ENCODE measurements at regions not wholly inside any gene's neighbourhood (a gene's known extent, or its start where the extent isn't known, plus 50 kb on each side); places are given as distances from the start of the nearest gene placed in this dataset.

DNA sequence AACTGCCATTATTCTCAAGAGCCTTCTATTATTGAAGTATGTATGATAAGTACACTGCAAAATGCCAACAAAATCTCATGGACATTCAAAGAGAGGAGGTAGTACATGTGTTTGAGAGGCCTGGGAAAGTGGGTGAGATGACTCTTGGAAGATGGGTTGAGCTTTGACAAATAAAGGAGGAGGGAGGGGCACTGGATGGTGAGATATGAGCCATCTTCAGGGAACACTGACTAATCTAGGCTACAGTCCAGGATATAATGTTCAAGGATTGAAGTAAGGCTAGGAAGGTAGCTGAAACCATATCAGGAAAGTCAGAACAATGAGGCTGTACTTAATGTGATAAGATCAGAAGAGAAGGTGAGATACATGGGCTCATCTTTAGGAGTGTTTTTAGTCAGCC, 559.7 kb downstream of the ZEB2 start (continued):
- TF ChIP-seq, protein P1, sequence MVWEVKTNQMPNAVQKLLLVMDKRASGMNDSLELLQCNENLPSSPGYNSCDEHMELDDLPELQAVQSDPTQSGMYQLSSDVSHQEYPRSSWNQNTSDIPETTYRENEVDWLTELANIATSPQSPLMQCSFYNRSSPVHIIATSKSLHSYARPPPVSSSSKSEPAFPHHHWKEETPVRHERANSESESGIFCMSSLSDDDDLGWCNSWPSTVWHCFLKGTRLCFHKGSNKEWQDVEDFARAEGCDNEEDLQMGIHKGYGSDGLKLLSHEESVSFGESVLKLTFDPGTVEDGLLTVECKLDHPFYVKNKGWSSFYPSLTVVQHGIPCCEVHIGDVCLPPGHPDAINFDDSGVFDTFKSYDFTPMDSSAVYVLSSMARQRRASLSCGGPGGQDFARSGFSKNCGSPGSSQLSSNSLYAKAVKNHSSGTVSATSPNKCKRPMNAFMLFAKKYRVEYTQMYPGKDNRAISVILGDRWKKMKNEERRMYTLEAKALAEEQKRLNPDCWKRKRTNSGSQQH (CRISPR knock-in tag; IDR thresholded peaks at IDR 0.05) = no peak
- TF ChIP-seq, protein P2, sequence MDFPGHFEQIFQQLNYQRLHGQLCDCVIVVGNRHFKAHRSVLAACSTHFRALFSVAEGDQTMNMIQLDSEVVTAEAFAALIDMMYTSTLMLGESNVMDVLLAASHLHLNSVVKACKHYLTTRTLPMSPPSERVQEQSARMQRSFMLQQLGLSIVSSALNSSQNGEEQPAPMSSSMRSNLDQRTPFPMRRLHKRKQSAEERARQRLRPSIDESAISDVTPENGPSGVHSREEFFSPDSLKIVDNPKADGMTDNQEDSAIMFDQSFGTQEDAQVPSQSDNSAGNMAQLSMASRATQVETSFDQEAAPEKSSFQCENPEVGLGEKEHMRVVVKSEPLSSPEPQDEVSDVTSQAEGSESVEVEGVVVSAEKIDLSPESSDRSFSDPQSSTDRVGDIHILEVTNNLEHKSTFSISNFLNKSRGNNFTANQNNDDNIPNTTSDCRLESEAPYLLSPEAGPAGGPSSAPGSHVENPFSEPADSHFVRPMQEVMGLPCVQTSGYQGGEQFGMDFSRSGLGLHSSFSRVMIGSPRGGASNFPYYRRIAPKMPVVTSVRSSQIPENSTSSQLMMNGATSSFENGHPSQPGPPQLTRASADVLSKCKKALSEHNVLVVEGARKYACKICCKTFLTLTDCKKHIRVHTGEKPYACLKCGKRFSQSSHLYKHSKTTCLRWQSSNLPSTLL (IDR thresholded peaks at IDR 0.05) = no peak
- TF ChIP-seq MEF2D (tag; conservative IDR thresholded peaks at IDR 0.05; ENCODE audit: low read depth) = no peak
- TF ChIP-seq TEAD4 (IDR thresholded peaks at IDR 0.05; ENCODE audit: low read length) = no peak
- no peak for TF ChIP-seq TEAD4 (CRISPR knock-in tag; IDR thresholded peaks at IDR 0.05; ENCODE audit: borderline replicate concordance)
- TF ChIP-seq TAF7 (tag; IDR thresholded peaks at IDR 0.05) = no peak
- no peak for TF ChIP-seq RBBP5 (IDR thresholded peaks at IDR 0.05; ENCODE audit: borderline replicate concordance, insufficient read depth, low read length, poor library complexity, severe bottlenecking)
- no peak for TF ChIP-seq ZNF583 (CRISPR knock-in tag; IDR thresholded peaks at IDR 0.05)

DNA sequence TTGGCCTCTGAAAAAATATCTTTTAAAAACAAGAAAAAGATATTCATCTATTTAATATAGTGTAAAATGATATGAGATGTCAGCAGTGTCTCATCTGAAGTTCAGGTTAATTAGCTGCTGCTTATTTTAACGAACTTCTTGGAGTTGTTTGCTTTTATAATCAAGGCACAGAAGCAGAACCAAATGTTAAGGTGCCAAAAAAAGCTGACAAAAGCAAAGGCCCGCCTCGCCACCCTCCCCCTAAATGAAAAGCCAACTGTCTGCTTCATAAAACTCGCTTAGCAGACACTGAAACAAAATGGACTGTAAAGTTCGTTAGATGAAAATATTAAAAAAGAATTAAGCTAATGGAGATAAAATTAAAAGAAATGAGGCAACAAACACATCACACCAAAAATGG, 562.6 kb downstream of the ZEB2 start:
- no peaks in the 10 kb centered on the region for H4K20me1 ChIP-seq (replicated peaks; ENCODE audit: control insufficient read depth, insufficient read depth, low read length)
- no peaks in the 10 kb centered on the region for H3K36me3 ChIP-seq (ENCODE audit: control insufficient read depth, insufficient read depth, low read length)
- no peaks in the 10 kb centered on the region for H3K4me1 ChIP-seq (replicated peaks in 1 of 2; ENCODE audit: control insufficient read depth in 2 of 2, insufficient read depth in 2 of 2, low read length in 2 of 2)
- H3K9ac ChIP-seq (ENCODE audit: insufficient read depth in 1 of 2, low read depth in 2 of 2, low read length in 2 of 2) = no peak overlapping the region
- H3K27ac ChIP-seq (ENCODE audit: extremely low read depth, low read depth, low read length) = no peak overlapping the region
- no peak overlapping the region for H3K4me2 ChIP-seq (ENCODE audit: insufficient read depth, low read length)
- POLR2A ChIA-PET = no interaction called here
- H3K27me3 ChIP-seq (ENCODE audit: control insufficient read depth in 2 of 2, insufficient read depth in 2 of 2, low read length in 2 of 2) = no peaks in the 10 kb centered on the region; a peak in 1 of 5 replicates
- no peaks in the 10 kb centered on the region for H3K79me2 ChIP-seq (ENCODE audit: control insufficient read depth, insufficient read depth, low read length)
- no peaks in the 10 kb centered on the region for H3K9me3 ChIP-seq (replicated peaks; ENCODE audit: control insufficient read depth, insufficient read depth, low read depth, low read length)
- H2AFZ ChIP-seq (ENCODE audit: low read depth, low read length) = no peak overlapping the region
- CTCF ChIA-PET (ENCODE audit: low intra/inter-chr PET ratio) = no interaction called here
- intact Hi-C loops (cut with micrococcal nuclease) = no loop called here
- no peak for DNase-seq (ENCODE audit: extremely low read depth in 1 of 4, low spot score in 3 of 4)
- no peaks in the 10 kb centered on the region for H3K9me1 ChIP-seq (ENCODE audit: control insufficient read depth, insufficient read depth, low read length)
- in situ Hi-C loops (cut with MboI) = no loop called here
- no peak overlapping the region for H3K4me3 ChIP-seq
- 49% methylated on average over 5 of the region's 5 CpGs for WGBS (ENCODE audit: insufficient coverage, low coverage, missing lambda C conversion rate)
- no peak for ATAC-seq
- no peak for FAIRE-seq
- no TSS peak for BruUV-seq (replicated peaks)
- TF ChIP-seq, protein P3, sequence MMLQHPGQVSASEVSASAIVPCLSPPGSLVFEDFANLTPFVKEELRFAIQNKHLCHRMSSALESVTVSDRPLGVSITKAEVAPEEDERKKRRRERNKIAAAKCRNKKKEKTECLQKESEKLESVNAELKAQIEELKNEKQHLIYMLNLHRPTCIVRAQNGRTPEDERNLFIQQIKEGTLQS (IDR thresholded peaks at IDR 0.05) = no peak
- TF ChIP-seq, protein P3 (CRISPR knock-in tag; conservative IDR thresholded peaks at IDR 0.05) = no peak
- TF ChIP-seq POLR2H (tag; IDR thresholded peaks at IDR 0.05; ENCODE audit: low read depth) (no peak), STAT5B (CRISPR knock-in tag; IDR thresholded peaks at IDR 0.05) (no peak), PML (IDR thresholded peaks at IDR 0.05; ENCODE audit: low read length) (no peak), ZNF224 (CRISPR knock-in tag; IDR thresholded peaks at IDR 0.05) (no peak), BMI1 (IDR thresholded peaks at IDR 0.05; ENCODE audit: low read length) (no peak), EZH2 (IDR thresholded peaks at IDR 0.05; ENCODE audit: borderline replicate concordance, low read depth, low read length) (no peak), SAFB (IDR thresholded peaks at IDR 0.05; ENCODE audit: borderline replicate concordance, low read depth, low read length) (no peak), ZBTB8A (IDR thresholded peaks at IDR 0.05; ENCODE audit: partially characterized antibody) (no peak)
